Liver (tissue), 3 donors: ENCODE measurements at regions not wholly inside any gene's neighbourhood (a gene's known extent, or its start where the extent isn't known, plus 50 kb on each side); places are given as distances from the start of the nearest gene placed in this dataset.

Experiments used
- EGR1 ChIP-seq, 2 donors: IDR thresholded peaks; 2 replicates each; pipeline ENCODE4 v1.6.1; 2016 to 2018; ENCODE audit warnings: antibody characterized with exemption in 2 of 2, low read depth in 2 of 2
- GABPA ChIP-seq, 2 donors: IDR thresholded peaks in 1 of 2; conservative IDR thresholded peaks in 1 of 2; 2 replicates each; pipeline ENCODE4 v1.6.1; 2016; ENCODE audit warnings: antibody characterized with exemption in 2 of 2, mild to moderate bottlenecking in 1 of 2, moderate library complexity in 1 of 2
- HNF4G ChIP-seq: IDR thresholded peaks from 2 replicates; pipeline ENCODE4 v1.6.1; 2016; ENCODE audit warnings: antibody characterized with exemption
- JUND ChIP-seq, 2 donors: IDR thresholded peaks; 2 replicates each; pipeline ENCODE4 v1.6.1; 2016; ENCODE audit warnings: antibody characterized with exemption in 2 of 2
- MAX ChIP-seq: IDR thresholded peaks from 2 replicates; pipeline ENCODE4 v1.6.1; 2016; ENCODE audit warnings: antibody characterized with exemption
- RAD21 ChIP-seq, 2 donors: IDR thresholded peaks; 2 replicates each; pipeline ENCODE4 v1.6.1; 2016; ENCODE audit warnings: antibody characterized with exemption in 2 of 2, mild to moderate bottlenecking in 2 of 2
- TAF1 ChIP-seq: conservative IDR thresholded peaks from 2 replicates; pipeline ENCODE4 v1.6.1; 2016; ENCODE audit warnings: antibody characterized with exemption, mild to moderate bottlenecking
- YY1 ChIP-seq: IDR thresholded peaks from 2 replicates; pipeline ENCODE4 v1.6.1; 2016; ENCODE audit warnings: antibody characterized with exemption, mild to moderate bottlenecking
- TF ChIP-seq, protein P1 (sequence below): IDR thresholded peaks from 2 replicates; pipeline ENCODE4 v1.6.1; 2016; ENCODE audit warnings: antibody characterized with exemption, mild to moderate bottlenecking
- TF ChIP-seq, protein P2 (sequence below): fragments of 150-350 bp; IDR thresholded peaks from 2 replicates; pipeline ENCODE4 v1.5.1; 2017; ENCODE audit warnings: improper control_type of control experiment, low read depth, low read length; ENCODE audit not compliant: missing input control
- donor health status: healthy.
- donor health status: healthy.

GRCh38 chr14:95006479-95006878 lies 150.8 kb downstream of the DICER1 start:
- TF ChIP-seq, protein P1, sequence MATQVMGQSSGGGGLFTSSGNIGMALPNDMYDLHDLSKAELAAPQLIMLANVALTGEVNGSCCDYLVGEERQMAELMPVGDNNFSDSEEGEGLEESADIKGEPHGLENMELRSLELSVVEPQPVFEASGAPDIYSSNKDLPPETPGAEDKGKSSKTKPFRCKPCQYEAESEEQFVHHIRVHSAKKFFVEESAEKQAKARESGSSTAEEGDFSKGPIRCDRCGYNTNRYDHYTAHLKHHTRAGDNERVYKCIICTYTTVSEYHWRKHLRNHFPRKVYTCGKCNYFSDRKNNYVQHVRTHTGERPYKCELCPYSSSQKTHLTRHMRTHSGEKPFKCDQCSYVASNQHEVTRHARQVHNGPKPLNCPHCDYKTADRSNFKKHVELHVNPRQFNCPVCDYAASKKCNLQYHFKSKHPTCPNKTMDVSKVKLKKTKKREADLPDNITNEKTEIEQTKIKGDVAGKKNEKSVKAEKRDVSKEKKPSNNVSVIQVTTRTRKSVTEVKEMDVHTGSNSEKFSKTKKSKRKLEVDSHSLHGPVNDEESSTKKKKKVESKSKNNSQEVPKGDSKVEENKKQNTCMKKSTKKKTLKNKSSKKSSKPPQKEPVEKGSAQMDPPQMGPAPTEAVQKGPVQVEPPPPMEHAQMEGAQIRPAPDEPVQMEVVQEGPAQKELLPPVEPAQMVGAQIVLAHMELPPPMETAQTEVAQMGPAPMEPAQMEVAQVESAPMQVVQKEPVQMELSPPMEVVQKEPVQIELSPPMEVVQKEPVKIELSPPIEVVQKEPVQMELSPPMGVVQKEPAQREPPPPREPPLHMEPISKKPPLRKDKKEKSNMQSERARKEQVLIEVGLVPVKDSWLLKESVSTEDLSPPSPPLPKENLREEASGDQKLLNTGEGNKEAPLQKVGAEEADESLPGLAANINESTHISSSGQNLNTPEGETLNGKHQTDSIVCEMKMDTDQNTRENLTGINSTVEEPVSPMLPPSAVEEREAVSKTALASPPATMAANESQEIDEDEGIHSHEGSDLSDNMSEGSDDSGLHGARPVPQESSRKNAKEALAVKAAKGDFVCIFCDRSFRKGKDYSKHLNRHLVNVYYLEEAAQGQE: no peak
- TF ChIP-seq, protein P2, sequence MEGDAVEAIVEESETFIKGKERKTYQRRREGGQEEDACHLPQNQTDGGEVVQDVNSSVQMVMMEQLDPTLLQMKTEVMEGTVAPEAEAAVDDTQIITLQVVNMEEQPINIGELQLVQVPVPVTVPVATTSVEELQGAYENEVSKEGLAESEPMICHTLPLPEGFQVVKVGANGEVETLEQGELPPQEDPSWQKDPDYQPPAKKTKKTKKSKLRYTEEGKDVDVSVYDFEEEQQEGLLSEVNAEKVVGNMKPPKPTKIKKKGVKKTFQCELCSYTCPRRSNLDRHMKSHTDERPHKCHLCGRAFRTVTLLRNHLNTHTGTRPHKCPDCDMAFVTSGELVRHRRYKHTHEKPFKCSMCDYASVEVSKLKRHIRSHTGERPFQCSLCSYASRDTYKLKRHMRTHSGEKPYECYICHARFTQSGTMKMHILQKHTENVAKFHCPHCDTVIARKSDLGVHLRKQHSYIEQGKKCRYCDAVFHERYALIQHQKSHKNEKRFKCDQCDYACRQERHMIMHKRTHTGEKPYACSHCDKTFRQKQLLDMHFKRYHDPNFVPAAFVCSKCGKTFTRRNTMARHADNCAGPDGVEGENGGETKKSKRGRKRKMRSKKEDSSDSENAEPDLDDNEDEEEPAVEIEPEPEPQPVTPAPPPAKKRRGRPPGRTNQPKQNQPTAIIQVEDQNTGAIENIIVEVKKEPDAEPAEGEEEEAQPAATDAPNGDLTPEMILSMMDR: no peak
- no peak for TF ChIP-seq YY1
- no peak for TF ChIP-seq MAX
- no peak for TF ChIP-seq TAF1
- no peak for TF ChIP-seq RAD21 (IDR thresholded peaks at IDR 0.05)
- no peak for TF ChIP-seq HNF4G
- no peak for TF ChIP-seq EGR1 (IDR thresholded peaks at IDR 0.05; ENCODE audit: low read depth in 2 of 2)
- no peak for TF ChIP-seq JUND (IDR thresholded peaks at IDR 0.05)
- TF ChIP-seq GABPA (IDR thresholded peaks at IDR 0.05 in 1 of 2, conservative IDR thresholded peaks at IDR 0.05 in 1 of 2): no peak
